ENCODE measurements at regions not wholly inside any gene's neighbourhood (a gene's known extent, or its start where the extent isn't known, plus 50 kb on each side); places are given as distances from the start of the nearest gene placed in this dataset.

GRCh38 chr12:30106204-30106965 is 322.6 kb upstream of the TMTC1 start:
- in situ Hi-C loops (cut with HindIII; ENCODE audit: low sequenced_read_pairs): loop anchor here (10.0 kb wide), 1 partner anchor 62 kb away; no protein-coding TSS in a partner anchor

- in situ Hi-C loops (cut with HindIII; ENCODE audit: low sequenced_read_pairs): loop anchor here (10.0 kb wide), 1 partner anchor 61 kb away; no protein-coding TSS in a partner anchor
Measured at GRCh38 chr12:30105505-30105904, 321.8 kb upstream of the TMTC1 start.

GRCh38 chr12:30104971-30105370 is 321.2 kb upstream of the TMTC1 start:
- in situ Hi-C loops (cut with HindIII; ENCODE audit: low sequenced_read_pairs): loop anchor here (10.0 kb wide), 1 partner anchor 60 kb away; no protein-coding TSS in a partner anchor

GRCh38 chr12:30100741-30101140 is 317.0 kb upstream of the TMTC1 start:
- in situ Hi-C loops (cut with HindIII; ENCODE audit: low sequenced_read_pairs): loop anchor here (10.0 kb wide), 1 partner anchor 56 kb away; no protein-coding TSS in a partner anchor

GRCh38 chr12:30098677-30099076 is 314.9 kb upstream of the TMTC1 start:
- in situ Hi-C loops (cut with HindIII; ENCODE audit: low sequenced_read_pairs): no loop called here

- in situ Hi-C loops (cut with HindIII; ENCODE audit: low sequenced_read_pairs): no loop called here
Measured at GRCh38 chr12:30095511-30095910, 311.8 kb upstream of the TMTC1 start.

- in situ Hi-C loops (cut with HindIII; ENCODE audit: low sequenced_read_pairs): no loop called here
Measured at GRCh38 chr12:30092983-30093617, 309.4 kb upstream of the TMTC1 start.

GRCh38 chr12:30090258-30090657 is 306.5 kb upstream of the TMTC1 start:
- in situ Hi-C loops (cut with HindIII; ENCODE audit: low sequenced_read_pairs): no loop called here

- in situ Hi-C loops (cut with HindIII; ENCODE audit: low sequenced_read_pairs): no loop called here
Measured at GRCh38 chr12:30088259-30088995, 304.7 kb upstream of the TMTC1 start.

- in situ Hi-C loops (cut with HindIII; ENCODE audit: low sequenced_read_pairs): no loop called here
Measured at GRCh38 chr12:30082381-30082780, 298.6 kb upstream of the TMTC1 start.

- in situ Hi-C loops (cut with HindIII; ENCODE audit: low sequenced_read_pairs): no loop called here
Measured at GRCh38 chr12:30074916-30075315, 291.2 kb upstream of the TMTC1 start.

- in situ Hi-C loops (cut with HindIII; ENCODE audit: low sequenced_read_pairs): no loop called here
Measured at GRCh38 chr12:30072824-30073223, 289.1 kb upstream of the TMTC1 start.

GRCh38 chr12:30067146-30067545 is 283.4 kb upstream of the TMTC1 start:
- in situ Hi-C loops (cut with HindIII; ENCODE audit: low sequenced_read_pairs): no loop called here

- in situ Hi-C loops (cut with HindIII; ENCODE audit: low sequenced_read_pairs): no loop called here
Measured at GRCh38 chr12:30064906-30065305, 281.2 kb upstream of the TMTC1 start.

GRCh38 chr12:30063435-30063945 is 279.7 kb upstream of the TMTC1 start:
- in situ Hi-C loops (cut with HindIII; ENCODE audit: low sequenced_read_pairs): no loop called here

- in situ Hi-C loops (cut with HindIII; ENCODE audit: low sequenced_read_pairs): loop anchor here (10.0 kb wide), 1 partner anchor 56 kb away; no protein-coding TSS in a partner anchor
Measured at GRCh38 chr12:30048371-30048770, 264.6 kb upstream of the TMTC1 start.

GRCh38 chr12:30047516-30048254 is 263.9 kb upstream of the TMTC1 start:
- in situ Hi-C loops (cut with HindIII; ENCODE audit: low sequenced_read_pairs): loop anchor here (10.0 kb wide), 1 partner anchor 57 kb away; no protein-coding TSS in a partner anchor

GRCh38 chr12:30046376-30046775 is 262.6 kb upstream of the TMTC1 start:
- in situ Hi-C loops (cut with HindIII; ENCODE audit: low sequenced_read_pairs): loop anchor here (10.0 kb wide), 1 partner anchor 58 kb away; no protein-coding TSS in a partner anchor

GRCh38 chr12:30045171-30045570 is 261.4 kb upstream of the TMTC1 start:
- in situ Hi-C loops (cut with HindIII; ENCODE audit: low sequenced_read_pairs): loop anchor here (10.0 kb wide), 1 partner anchor 60 kb away; no protein-coding TSS in a partner anchor

- in situ Hi-C loops (cut with HindIII; ENCODE audit: low sequenced_read_pairs): loop anchor here (10.0 kb wide), 1 partner anchor 61 kb away; no protein-coding TSS in a partner anchor
Measured at GRCh38 chr12:30044206-30044605, 260.5 kb upstream of the TMTC1 start.
